Sigmoid colon (tissue), 4 donors: ENCODE measurements at regions not wholly inside any gene's neighbourhood (a gene's known extent, or its start where the extent isn't known, plus 50 kb on each side); places are given as distances from the start of the nearest gene placed in this dataset.

Experiments
- CTCF ChIP-seq, 4 experiments: fragments of 450-650 bp in 3 of 4; fragments of 200-600 bp in 1 of 4; IDR thresholded peaks; one replicate each; pipeline ENCODE4 v1.5.1; 2016 to 2019; ENCODE audit warnings: antibody characterized with exemption in 4 of 4, mild to moderate bottlenecking in 3 of 4, moderate library complexity in 2 of 4
- EP300 ChIP-seq, 4 donors: sonication (generic); formaldehyde crosslinking; IDR thresholded peaks; one replicate each; pipeline ENCODE4 v1.6.1; 2017; ENCODE audit warnings: antibody characterized with exemption in 4 of 4
- POLR2A ChIP-seq, 2 donors: fragments of 450-650 bp; IDR thresholded peaks; one replicate each; pipeline ENCODE4 v1.6.1; 2016; ENCODE audit warnings: antibody characterized with exemption in 2 of 2, mild to moderate bottlenecking in 2 of 2, moderate library complexity in 2 of 2
- POLR2AphosphoS5 ChIP-seq, 4 donors: sonication (generic); formaldehyde crosslinking; IDR thresholded peaks; one replicate each; pipeline ENCODE4 v1.6.1; 2017; ENCODE audit warnings: antibody characterized with exemption in 4 of 4

- TF ChIP-seq POLR2A (IDR thresholded peaks at IDR 0.05) (no peak), CTCF (IDR thresholded peaks at IDR 0.05) (no peak), EP300 (IDR thresholded peaks at IDR 0.05) (no peak), POLR2AphosphoS5 (IDR thresholded peaks at IDR 0.05) (no peak)
Observed at GRCh38 chr11:91178366-91178765, 955.5 kb upstream of the CHORDC1 start.
